ENCODE measurements at regions not wholly inside any gene's neighbourhood (a gene's known extent, or its start where the extent isn't known, plus 50 kb on each side); places are given as distances from the start of the nearest gene placed in this dataset.

DNA sequence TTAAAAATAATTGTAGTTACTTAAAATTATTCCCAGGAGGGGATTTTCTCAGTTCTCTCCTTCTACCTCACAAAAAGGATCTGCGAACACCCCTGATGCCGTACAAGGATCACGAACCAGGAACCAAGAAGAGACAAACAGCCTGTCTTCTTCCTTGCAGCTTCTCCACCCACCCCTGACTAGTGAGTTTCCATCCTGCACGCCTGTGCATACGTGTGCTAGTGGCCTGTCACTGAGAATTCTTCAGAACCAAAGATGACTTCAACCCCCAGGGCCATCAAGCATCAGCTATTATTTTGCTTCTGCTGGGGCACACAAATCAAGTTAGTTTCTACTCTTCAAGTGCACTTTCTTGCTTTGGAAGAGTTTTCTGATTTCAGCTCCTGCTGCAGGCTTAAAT, 175.5 kb upstream of the KLF6 start:
- 80 to 95% methylated on average over 5 of the region's 5 CpGs for WGBS, 2 donors
- TF ChIP-seq, protein P1, sequence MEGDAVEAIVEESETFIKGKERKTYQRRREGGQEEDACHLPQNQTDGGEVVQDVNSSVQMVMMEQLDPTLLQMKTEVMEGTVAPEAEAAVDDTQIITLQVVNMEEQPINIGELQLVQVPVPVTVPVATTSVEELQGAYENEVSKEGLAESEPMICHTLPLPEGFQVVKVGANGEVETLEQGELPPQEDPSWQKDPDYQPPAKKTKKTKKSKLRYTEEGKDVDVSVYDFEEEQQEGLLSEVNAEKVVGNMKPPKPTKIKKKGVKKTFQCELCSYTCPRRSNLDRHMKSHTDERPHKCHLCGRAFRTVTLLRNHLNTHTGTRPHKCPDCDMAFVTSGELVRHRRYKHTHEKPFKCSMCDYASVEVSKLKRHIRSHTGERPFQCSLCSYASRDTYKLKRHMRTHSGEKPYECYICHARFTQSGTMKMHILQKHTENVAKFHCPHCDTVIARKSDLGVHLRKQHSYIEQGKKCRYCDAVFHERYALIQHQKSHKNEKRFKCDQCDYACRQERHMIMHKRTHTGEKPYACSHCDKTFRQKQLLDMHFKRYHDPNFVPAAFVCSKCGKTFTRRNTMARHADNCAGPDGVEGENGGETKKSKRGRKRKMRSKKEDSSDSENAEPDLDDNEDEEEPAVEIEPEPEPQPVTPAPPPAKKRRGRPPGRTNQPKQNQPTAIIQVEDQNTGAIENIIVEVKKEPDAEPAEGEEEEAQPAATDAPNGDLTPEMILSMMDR (IDR thresholded peaks at IDR 0.05) = no peak
- TF ChIP-seq POLR2AphosphoS5 (IDR thresholded peaks at IDR 0.05) (no peak), EP300 (IDR thresholded peaks at IDR 0.05) (no peak), POLR2A (IDR thresholded peaks at IDR 0.05) (no peak)
- intact Hi-C loops (cut with DNase I) = no loop called here

DNA sequence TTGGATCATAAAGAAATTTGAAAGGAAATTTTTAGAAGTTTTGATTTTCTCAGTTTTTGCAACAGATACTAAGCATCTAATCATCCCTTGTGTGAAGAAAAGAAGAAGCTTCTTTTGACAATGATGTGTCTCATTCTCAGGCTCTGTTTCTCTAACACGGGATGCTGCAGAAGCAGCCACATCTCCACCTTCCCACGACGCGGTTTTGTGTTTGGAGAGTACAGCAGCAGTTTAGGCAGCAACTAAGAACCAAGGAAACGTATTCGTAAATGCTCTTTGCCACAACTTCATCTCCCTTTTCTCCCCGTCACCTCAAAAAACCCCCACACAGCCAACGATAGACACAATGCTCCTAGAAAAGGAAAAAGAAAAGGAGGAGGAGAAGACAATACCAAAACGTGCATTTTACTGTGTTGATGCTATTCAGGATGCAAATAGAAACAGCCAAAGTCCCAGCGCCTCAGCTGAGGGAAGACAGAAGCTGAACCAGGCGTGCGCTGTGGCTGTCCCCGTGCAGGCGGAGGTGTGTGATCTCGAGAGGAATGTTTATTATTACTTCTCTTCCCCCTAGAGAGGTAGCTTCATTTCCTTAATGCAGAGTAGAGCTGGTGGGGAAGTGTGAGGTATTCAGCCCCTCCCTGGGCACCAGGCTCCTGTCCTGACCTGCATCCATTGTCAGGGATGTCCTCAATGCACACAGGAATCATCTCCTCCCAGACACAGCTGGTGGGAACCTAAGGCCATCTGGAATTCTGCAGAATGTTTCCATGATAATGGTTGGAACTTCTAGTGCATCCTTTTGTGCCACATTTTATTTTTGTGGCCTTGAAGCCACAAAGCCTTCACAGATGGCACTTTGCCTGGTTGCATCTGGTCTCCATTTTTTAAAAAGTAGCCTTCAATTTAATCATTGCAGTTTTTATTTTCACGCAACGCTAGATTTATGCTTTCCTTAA, 174.6 kb upstream of the KLF6 start:
- no peak overlapping the region for H3K4me3 ChIP-seq
- TF ChIP-seq, protein P1 (IDR thresholded peaks at IDR 0.05) = no peak
- TF ChIP-seq POLR2AphosphoS5 (IDR thresholded peaks at IDR 0.05) = no peak
- no peaks in the 10 kb centered on the region for H3K9me3 ChIP-seq
- no peaks in the 10 kb centered on the region for H3K27me3 ChIP-seq
- no peaks in the 10 kb centered on the region for H3K4me1 ChIP-seq
- WGBS, 2 donors = 73 to 79% methylated on average over 17 of the region's 17 CpGs
- DNase-seq = no peak
- H3K27ac ChIP-seq = no peak overlapping the region
- H3K36me3 ChIP-seq = no peaks in the 10 kb centered on the region
- intact Hi-C loops (cut with DNase I) = no loop called here

More for the DNA sequence above, 175.5 kb upstream of the KLF6 start:
- no peak for DNase-seq
- H3K4me1 ChIP-seq = no peaks in the 10 kb centered on the region
- H3K36me3 ChIP-seq = no peaks in the 10 kb centered on the region
- H3K9me3 ChIP-seq = no peaks in the 10 kb centered on the region
- H3K4me3 ChIP-seq = no peak overlapping the region
- H3K27ac ChIP-seq = no peak overlapping the region
- H3K27me3 ChIP-seq = no peaks in the 10 kb centered on the region

DNA sequence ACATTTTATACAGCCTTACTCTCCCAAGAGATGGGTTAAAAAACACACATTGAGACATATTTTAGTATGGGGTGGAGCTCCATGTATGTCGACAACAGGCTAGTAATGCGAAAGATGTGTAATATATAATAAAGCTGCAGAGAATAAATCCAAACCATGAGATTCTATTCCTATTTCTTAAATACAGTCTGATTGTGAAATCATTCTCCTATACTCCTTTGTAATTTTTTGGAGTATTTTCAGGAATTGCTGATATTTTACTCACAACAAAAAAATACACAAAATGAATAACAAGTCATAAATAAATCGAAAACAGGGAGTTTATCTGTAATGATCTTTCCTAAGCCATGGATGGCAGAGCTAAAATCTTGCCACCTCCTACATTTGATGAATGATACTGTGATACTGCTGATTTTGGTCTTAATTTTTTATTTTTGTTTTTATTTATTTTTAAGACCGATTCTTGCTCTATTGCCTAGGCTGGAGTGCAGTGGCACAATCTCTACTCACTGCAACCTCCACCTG, 173.5 kb upstream of the KLF6 start:
- WGBS, 2 donors = 92 to 97% methylated on average over 4 of the region's 4 CpGs
- intact Hi-C loops (cut with DNase I) = no loop called here
- H3K36me3 ChIP-seq = no peaks in the 10 kb centered on the region

DNA sequence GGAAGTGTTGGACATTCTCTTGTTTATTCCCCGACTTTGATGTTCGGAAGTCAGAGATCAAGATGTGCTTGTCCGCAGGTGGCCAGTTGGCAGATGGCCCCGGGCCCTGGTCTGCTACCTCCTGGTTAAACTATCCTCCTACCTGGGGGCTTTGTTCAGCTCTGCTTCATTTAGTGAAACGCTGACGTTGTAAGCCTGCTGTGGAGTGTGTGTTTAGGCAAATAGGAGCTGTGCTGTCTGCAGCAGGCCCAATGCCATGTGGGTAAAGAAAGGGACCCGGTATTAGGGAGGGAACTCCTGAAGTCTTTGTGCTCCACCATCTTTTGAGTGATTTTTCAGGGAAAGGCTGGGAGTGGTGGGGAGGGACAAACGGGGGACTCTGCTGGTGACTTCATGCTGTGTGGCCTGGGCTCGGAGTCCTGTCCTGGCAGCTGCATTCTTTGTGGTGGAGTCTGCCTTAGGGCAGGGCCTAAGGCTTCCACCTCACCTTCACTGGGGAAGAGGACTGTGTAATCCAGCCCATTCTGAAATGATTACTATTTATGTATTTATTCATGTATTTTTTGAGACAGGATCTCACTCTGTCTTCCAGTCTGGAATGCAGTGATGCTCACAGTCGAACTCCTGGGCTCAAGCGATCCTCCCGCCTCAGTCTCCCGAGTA, 171.1 kb upstream of the KLF6 start:
- no peaks in the 10 kb centered on the region for H3K4me1 ChIP-seq
- no peak overlapping the region for H3K4me3 ChIP-seq
- 92 to 93% methylated on average over 13 of the region's 13 CpGs for WGBS, 2 donors
- no peak for DNase-seq
- TF ChIP-seq, protein P1 (IDR thresholded peaks at IDR 0.05) = no peak
- TF ChIP-seq POLR2AphosphoS5 (IDR thresholded peaks at IDR 0.05) (no peak), POLR2A (IDR thresholded peaks at IDR 0.05) (no peak)
- H3K27me3 ChIP-seq = no peaks in the 10 kb centered on the region
- H3K27ac ChIP-seq = no peak overlapping the region
- no peaks in the 10 kb centered on the region for H3K9me3 ChIP-seq
- H3K36me3 ChIP-seq = no peaks in the 10 kb centered on the region
- intact Hi-C loops (cut with DNase I) = no loop called here

More for the DNA sequence above, 173.5 kb upstream of the KLF6 start:
- DNase-seq = no peak
- Histone ChIP-seq H3K27me3 (no peaks in the 10 kb centered on the region), H3K4me1 (no peaks in the 10 kb centered on the region), H3K27ac (no peak overlapping the region), H3K9me3 (no peaks in the 10 kb centered on the region), H3K4me3 (no peak overlapping the region)
- no peak for TF ChIP-seq POLR2A (IDR thresholded peaks at IDR 0.05)
- TF ChIP-seq, protein P1 (IDR thresholded peaks at IDR 0.05) = no peak
- TF ChIP-seq EP300 (IDR thresholded peaks at IDR 0.05) = no peak
- TF ChIP-seq POLR2AphosphoS5 (IDR thresholded peaks at IDR 0.05) = no peak

All from sigmoid colon (tissue), 6 donors.